ENCODE measurements at regions not wholly inside any gene's neighbourhood (a gene's known extent, or its start where the extent isn't known, plus 50 kb on each side); places are given as distances from the start of the nearest gene placed in this dataset.

GRCh38 chr18:54060343-54061005 lies 164.0 kb downstream of the MBD2 start:
- TF ChIP-seq, protein P1, sequence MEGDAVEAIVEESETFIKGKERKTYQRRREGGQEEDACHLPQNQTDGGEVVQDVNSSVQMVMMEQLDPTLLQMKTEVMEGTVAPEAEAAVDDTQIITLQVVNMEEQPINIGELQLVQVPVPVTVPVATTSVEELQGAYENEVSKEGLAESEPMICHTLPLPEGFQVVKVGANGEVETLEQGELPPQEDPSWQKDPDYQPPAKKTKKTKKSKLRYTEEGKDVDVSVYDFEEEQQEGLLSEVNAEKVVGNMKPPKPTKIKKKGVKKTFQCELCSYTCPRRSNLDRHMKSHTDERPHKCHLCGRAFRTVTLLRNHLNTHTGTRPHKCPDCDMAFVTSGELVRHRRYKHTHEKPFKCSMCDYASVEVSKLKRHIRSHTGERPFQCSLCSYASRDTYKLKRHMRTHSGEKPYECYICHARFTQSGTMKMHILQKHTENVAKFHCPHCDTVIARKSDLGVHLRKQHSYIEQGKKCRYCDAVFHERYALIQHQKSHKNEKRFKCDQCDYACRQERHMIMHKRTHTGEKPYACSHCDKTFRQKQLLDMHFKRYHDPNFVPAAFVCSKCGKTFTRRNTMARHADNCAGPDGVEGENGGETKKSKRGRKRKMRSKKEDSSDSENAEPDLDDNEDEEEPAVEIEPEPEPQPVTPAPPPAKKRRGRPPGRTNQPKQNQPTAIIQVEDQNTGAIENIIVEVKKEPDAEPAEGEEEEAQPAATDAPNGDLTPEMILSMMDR (IDR thresholded peaks at IDR 0.05) = no peak
- no peak for TF ChIP-seq EP300 (IDR thresholded peaks at IDR 0.05)
